ENCODE measurements at regions not wholly inside any gene's neighbourhood (a gene's known extent, or its start where the extent isn't known, plus 50 kb on each side); places are given as distances from the start of the nearest gene placed in this dataset.

GRCh38 chr17:71881581-71881980 is 239.2 kb upstream of the SOX9 start:
- no peak for DNase-seq (ENCODE audit: low read depth in 2 of 2)

DNA sequence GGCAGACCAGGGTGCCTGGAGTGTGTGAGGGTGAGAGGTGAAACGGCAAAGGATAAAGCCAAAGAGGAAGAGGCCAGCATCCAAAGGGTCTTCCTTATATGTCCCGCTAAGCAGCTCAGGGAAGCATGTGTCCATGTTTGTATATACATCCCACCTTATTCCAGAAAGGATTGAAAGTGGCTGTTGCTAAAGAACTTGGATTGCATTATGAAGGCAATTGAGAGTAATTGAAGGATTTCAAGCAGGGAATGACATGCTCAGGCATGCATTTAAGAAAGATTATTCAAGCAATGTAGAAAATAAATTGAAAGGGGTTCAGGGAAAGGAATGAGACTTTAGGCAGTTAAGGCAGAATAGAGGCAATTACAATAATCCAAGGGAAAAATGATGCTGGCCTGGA is 237.6 kb upstream of the SOX9 start:
- no peak for DNase-seq (ENCODE audit: low read depth in 2 of 2)

DNA sequence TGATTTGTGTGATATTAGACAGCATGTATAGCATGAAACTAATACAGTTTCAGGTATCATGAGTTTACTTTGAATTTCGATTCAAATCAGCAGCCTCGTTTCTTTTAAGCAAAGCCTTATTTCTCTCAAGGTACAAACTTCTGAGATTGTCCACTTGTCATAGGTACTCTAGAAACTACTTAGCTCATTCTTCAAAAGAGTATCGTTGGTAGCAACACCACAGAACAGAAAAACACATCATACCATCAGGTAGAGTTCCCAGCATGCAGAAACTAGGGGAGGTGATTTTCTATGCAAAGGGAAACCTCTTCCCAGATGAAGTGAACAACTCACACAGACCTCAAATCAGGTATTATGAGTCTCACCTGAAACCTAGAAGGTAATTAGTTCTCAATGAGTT is 237.0 kb upstream of the SOX9 start:
- no peak for DNase-seq (ENCODE audit: low read depth in 2 of 2)

- no peak for DNase-seq (ENCODE audit: low read depth in 2 of 2)
Observed at GRCh38 chr17:71885662-71886061, 235.2 kb upstream of the SOX9 start.

DNA sequence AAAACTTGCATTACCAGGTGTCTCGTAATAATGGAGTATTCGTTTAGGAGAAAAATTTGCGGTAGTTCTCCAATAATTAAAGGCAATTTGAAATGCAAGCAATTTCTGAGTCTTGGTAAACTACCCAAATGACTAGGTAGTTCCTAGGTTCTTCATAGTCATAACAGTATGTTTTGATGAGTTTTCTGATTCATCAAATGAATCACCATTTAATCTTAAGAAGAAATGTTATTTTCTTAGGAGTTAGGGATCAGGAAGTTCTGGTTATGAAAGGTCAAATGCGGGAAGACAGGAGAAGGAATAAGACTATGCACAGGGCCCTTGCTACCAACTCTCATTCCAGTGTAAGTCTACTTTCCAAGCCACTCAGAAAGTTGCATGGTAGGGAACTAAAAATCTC is 221.5 kb upstream of the SOX9 start:
- no peak for DNase-seq (ENCODE audit: low read depth in 2 of 2)

DNA sequence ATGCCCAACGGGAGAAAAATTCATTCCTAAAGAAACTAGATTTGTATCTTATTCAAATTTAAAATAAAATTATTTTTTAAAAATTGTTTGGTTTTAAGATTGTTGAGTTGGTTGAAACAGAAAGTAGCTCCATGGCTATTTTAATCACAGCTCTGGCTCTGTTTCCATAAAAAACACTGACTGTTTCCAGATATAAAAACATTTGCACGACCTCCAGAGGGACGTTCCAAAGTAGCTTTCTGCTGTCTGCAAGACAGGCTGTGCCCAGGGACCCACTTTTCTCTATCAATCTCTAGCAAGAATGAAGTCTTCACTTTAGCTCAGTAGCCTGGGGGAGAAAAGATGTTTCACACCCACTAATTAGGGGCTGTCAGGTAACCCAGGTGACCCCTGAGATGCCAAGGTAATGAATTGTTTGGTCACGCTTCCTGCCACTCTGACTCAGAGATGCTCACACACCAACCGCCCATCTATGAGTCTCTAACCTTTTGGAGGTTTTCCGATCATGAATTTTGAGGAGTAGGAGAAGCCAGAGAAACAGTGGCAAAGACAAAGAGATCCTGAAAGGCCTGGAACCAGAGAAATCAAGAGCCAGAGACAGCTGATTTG is 220.1 kb upstream of the SOX9 start:
- no peak for DNase-seq (ENCODE audit: low read depth in 2 of 2)

- DNase-seq (ENCODE audit: low read depth in 2 of 2), result no peak
Observed at GRCh38 chr17:71902894-71903506, 217.8 kb upstream of the SOX9 start.

DNA sequence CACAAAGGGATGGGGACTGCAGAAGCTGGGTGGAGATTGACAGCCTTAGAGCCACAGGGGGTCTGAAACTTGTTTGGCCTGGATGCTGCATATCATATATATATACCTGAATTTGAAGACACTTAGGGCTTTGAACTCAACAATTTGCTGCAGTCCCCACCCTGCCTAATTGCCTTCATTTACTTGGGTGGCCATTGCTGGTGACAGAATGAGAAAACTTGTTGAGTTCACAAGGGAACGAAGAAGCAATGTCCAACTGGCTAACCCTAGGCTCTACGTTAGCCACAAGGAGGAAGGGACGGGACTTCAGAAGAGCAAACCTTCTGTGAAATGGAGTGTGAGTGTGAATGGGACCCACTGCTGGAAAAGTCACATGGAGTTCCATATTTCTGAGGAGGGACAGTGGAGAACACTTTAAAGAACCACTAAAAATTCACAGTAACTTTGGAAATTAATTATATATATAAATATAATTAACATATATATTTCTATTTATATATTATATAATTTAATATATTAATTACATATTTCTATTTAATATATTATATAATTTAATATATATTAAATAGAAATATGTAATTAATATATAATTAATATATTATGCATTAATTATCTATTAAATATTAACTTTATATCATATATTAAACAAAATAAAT is 215.3 kb upstream of the SOX9 start:
- DNase-seq (ENCODE audit: low read depth in 2 of 2), result no peak

GRCh38 chr17:71909155-71909554 is 211.7 kb upstream of the SOX9 start:
- DNase-seq (ENCODE audit: low read depth in 2 of 2), result no peak

DNA sequence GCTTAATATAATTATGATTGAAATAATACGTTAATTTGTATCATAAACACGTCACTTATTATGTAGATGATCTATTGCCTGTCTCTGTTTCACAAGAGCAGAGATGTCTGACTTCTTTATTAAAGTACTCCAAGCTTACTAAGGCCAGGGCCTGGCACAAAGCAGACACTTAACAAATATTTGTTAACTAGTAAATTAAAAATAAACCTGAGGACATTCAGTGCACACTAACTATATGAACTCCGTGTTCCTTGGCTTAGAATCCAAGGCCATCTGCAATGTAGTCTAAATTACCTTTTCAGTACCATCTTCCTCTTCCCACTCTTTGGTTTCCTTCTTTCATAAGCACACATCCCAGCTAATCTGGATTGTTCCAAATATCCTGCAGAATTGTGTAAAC is 210.8 kb upstream of the SOX9 start:
- DNase-seq (ENCODE audit: low read depth in 2 of 2), result no peak

GRCh38 chr17:71914042-71914441 is 206.8 kb upstream of the SOX9 start:
- no peak for DNase-seq (ENCODE audit: low read depth in 2 of 2)

DNA sequence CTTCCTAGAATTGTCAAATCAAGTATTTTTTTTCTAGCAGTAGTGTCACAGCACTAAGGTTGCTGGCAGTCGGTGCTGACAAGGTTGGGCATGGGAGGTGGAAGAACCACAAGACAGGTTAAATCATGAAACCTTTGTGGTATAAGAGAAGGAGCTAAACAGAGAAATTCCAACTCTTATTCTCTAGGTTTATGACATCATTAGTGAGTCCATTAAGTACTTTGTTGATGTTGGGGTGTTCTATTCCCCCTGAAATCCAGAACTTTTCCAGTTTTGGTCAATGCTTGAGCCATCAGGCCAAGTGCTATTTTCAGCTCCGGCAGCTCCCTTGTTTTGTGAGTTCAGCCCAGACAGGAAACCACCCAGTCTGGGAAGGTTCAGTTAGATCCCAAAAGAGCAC is 206.0 kb upstream of the SOX9 start:
- DNase-seq (ENCODE audit: low read depth in 2 of 2), result no peak

DNA sequence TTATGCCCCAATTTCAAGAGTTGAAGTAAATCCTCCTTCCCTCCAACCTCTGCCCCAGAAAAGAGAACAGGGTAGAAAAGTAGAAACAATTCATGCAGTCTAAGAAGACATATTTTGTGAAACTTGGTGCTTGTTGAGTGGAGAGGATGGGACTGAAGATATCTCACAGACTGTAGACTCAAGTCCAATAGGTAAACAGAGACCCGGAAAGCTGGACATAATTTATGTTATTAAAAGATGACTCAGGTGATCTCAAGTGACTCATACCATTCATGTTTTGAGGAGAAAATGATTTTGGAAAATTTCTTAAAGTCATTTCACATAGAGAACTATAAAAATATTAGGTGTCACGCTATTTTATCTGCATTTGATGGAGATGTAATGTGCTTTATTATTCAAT is 203.1 kb upstream of the SOX9 start:
- DNase-seq (ENCODE audit: low read depth in 2 of 2), result no peak

- no peak for DNase-seq (ENCODE audit: low read depth in 2 of 2)
Observed at GRCh38 chr17:71919186-71919585, 201.6 kb upstream of the SOX9 start.

DNA sequence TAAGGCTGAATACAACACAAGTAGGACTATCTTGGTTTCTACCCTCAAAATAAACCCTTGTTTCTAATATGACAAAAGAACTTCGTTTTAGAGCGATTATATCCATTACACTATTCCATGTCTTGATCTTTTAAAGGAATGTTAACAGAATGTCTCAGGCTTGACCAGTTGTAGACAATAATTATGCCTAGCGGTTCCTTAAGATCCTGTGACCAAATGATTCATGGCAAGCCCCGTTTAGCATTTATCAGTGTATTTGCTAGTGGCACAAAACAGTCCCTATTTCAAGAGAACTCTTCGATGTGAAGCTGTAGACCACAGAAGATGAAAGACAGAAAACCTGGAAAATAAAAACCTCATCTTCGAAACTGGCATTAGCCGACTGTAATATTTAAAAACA is 200.9 kb upstream of the SOX9 start:
- DNase-seq (ENCODE audit: low read depth in 2 of 2), result no peak

- DNase-seq (ENCODE audit: low read depth in 2 of 2), result no peak
Observed at GRCh38 chr17:71921796-71922195, 199.0 kb upstream of the SOX9 start.

DNA sequence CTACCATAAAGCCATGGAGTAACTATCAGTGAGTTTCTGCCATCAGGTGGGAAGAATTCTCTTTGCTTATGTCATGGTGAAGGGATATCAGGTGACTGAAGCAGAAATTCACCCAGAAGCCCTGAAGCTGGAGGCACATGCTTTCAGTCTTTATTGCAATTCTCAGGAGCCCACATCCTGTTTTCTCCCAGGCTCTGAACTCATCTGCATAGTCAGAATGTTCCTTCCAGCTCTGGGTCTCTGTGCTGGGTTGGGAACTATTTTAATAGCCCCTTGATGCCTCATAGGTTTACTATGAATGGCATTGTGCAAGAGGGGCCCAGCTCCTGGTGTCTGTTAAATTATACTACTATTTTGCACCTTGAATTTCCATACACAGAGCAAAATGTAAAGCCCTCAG is 198.4 kb upstream of the SOX9 start:
- DNase-seq (ENCODE audit: low read depth in 2 of 2), result no peak

- no peak for DNase-seq (ENCODE audit: low read depth in 2 of 2)
Observed at GRCh38 chr17:71926746-71927398, 193.9 kb upstream of the SOX9 start.

GRCh38 chr17:71933306-71933705 is 187.5 kb upstream of the SOX9 start:
- DNase-seq (ENCODE audit: low read depth in 2 of 2), result no peak

DNA sequence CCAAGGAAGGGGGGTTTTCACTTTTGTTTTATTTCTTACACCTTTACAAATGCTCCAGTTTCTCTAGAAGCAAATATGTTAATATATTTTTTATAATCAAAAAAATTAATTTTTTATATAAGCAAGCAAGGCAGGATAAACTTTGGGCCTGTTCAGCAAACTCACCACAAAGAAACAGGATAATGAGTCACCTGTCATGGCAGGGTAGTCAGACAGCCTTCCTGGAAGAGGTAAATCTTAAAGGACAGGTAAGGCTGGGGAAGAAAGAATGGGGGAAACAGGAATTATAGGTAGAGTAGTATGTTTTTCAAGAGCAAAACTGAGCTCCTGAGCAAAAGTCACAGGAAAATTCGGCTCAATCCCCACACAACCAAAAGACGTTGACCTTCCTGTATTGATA is 186.3 kb upstream of the SOX9 start:
- DNase-seq (ENCODE audit: low read depth in 2 of 2), result no peak

- no peak for DNase-seq (ENCODE audit: low read depth in 2 of 2)
Observed at GRCh38 chr17:71935341-71935740, 185.5 kb upstream of the SOX9 start.

DNA sequence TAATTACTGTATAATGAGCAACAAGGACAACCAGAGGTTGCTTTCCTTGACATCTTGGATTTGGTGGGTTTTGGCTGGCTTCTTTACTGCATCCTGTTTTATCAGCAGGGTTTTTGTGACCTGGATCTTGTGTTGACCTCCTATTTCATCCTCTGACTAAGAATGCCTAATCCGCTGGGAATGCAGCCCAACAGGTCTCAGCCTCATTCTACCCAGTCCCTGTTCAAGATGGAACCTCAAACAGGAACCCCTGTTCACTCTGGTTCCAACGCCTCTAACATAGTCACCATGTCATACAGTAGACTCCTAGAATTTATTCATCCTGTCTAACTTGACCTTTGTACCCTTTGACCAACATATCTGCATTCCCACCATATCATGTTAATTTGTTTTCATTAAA is 183.8 kb upstream of the SOX9 start:
- DNase-seq (ENCODE audit: low read depth in 2 of 2), result no peak

DNA sequence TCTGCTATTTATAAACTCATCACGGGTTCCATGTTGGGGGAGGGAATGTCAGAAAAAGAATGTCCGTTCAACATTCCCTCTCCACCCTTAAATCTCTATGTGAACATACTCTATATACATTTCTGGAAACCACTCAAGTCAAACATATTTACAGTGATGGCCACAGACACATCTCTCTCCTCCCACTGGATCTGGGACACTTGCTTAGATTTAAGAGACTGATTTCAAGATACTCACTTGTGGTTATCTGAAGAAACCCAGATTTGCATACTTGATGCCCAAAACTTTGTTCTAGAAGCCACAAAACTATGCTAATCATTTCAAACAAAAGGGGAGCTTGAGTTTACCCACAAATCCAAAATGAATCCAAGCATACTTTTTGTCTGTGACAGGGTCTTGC is 182.9 kb upstream of the SOX9 start:
- no peak for DNase-seq (ENCODE audit: low read depth in 2 of 2)

Data from dermis microvascular lymphatic vessel endothelial cell (primary cell).